Activated T-helper 17 cell treated with anti-CD3 and anti-CD28 coated beads, Interleukin-2, amount 50 U/mL, for 72 hours (primary cell): ENCODE measurements at regions not wholly inside any gene's neighbourhood (a gene's known extent, or its start where the extent isn't known, plus 50 kb on each side); places are given as distances from the start of the nearest gene placed in this dataset.

Experiments used
- ATAC-seq: fragments of 150-1000 bp; cut with Tn5 transposase; replicated peaks from 2 replicates; pipeline ENCODE4 v1.10.0; 2021; ENCODE audit warnings: mild to moderate bottlenecking, moderate library complexity
- H3K27ac Mint-ChIP-seq: one replicate; pipeline ENCODE4 v1.8.0; 2022; ENCODE audit warnings: mixed read lengths
- H3K27me3 Mint-ChIP-seq: one replicate; pipeline ENCODE4 v1.8.0; 2022; ENCODE audit warnings: mixed read lengths
- H3K36me3 Mint-ChIP-seq: one replicate; pipeline ENCODE4 v1.8.0; 2022; ENCODE audit warnings: low read depth, mild to moderate bottlenecking, mixed read lengths
- H3K4me1 Mint-ChIP-seq: one replicate; pipeline ENCODE4 v1.8.0; 2022; ENCODE audit warnings: mixed read lengths
- H3K4me3 Mint-ChIP-seq: one replicate; pipeline ENCODE4 v1.8.0; 2022; ENCODE audit warnings: mild to moderate bottlenecking, mixed read lengths
- H3K9me3 Mint-ChIP-seq: one replicate; pipeline ENCODE4 v1.8.0; 2022; ENCODE audit warnings: mixed read lengths

GRCh38 chr11:8779732-8780131, 97.1 kb downstream of the RPL27A start:
- no peak overlapping the region for H3K4me3 Mint-ChIP-seq
- no peaks in the 10 kb centered on the region for H3K36me3 Mint-ChIP-seq
- H3K4me1 Mint-ChIP-seq = no peaks in the 10 kb centered on the region
- ATAC-seq = no peak
- peaks cover 22% of the 10 kb centered on the region for H3K27me3 Mint-ChIP-seq
- H3K9me3 Mint-ChIP-seq = no peaks in the 10 kb centered on the region
- no peak overlapping the region for H3K27ac Mint-ChIP-seq

- Mint-ChIP-seq H3K36me3 (no peaks in the 10 kb centered on the region), H3K4me3 (no peak overlapping the region), H3K4me1 (no peaks in the 10 kb centered on the region), H3K27me3 (peaks cover 21% of the 10 kb centered on the region), H3K27ac (no peak overlapping the region), H3K9me3 (no peaks in the 10 kb centered on the region)
- no peak for ATAC-seq
Measured at GRCh38 chr11:8784954-8785353, 102.4 kb downstream of the RPL27A start.

- Mint-ChIP-seq H3K27ac (no peak overlapping the region), H3K27me3 (peaks cover 16% of the 10 kb centered on the region), H3K36me3 (no peaks in the 10 kb centered on the region), H3K4me1 (no peaks in the 10 kb centered on the region), H3K4me3 (no peak overlapping the region), H3K9me3 (no peaks in the 10 kb centered on the region)
- ATAC-seq = no peak
Measured at GRCh38 chr11:8785457-8785856, 102.9 kb downstream of the RPL27A start.

GRCh38 chr11:8785998-8786397, 103.4 kb downstream of the RPL27A start:
- Mint-ChIP-seq H3K4me1 (no peaks in the 10 kb centered on the region), H3K36me3 (no peaks in the 10 kb centered on the region), H3K27me3 (peaks cover 11% of the 10 kb centered on the region), H3K27ac (no peak overlapping the region), H3K4me3 (no peak overlapping the region), H3K9me3 (no peaks in the 10 kb centered on the region)
- ATAC-seq = no peak

GRCh38 chr11:8786933-8787332, 104.3 kb downstream of the RPL27A start:
- H3K27me3 Mint-ChIP-seq = peaks cover 4% of the 10 kb centered on the region
- no peak for ATAC-seq
- no peaks in the 10 kb centered on the region for H3K36me3 Mint-ChIP-seq
- H3K9me3 Mint-ChIP-seq = no peaks in the 10 kb centered on the region
- no peak overlapping the region for H3K4me3 Mint-ChIP-seq
- no peaks in the 10 kb centered on the region for H3K4me1 Mint-ChIP-seq
- H3K27ac Mint-ChIP-seq = no peak overlapping the region

GRCh38 chr11:8787372-8787771, 104.8 kb downstream of the RPL27A start:
- no peaks in the 10 kb centered on the region for H3K9me3 Mint-ChIP-seq
- no peaks in the 10 kb centered on the region for H3K4me1 Mint-ChIP-seq
- ATAC-seq = no peak
- peaks cover 4% of the 10 kb centered on the region for H3K27me3 Mint-ChIP-seq
- no peak overlapping the region for H3K4me3 Mint-ChIP-seq
- no peaks in the 10 kb centered on the region for H3K36me3 Mint-ChIP-seq
- no peak overlapping the region for H3K27ac Mint-ChIP-seq

- H3K27me3 Mint-ChIP-seq = peaks cover 2% of the 10 kb centered on the region
- H3K27ac Mint-ChIP-seq = no peak overlapping the region
- no peaks in the 10 kb centered on the region for H3K9me3 Mint-ChIP-seq
- no peaks in the 10 kb centered on the region for H3K36me3 Mint-ChIP-seq
- no peak overlapping the region for H3K4me3 Mint-ChIP-seq
- H3K4me1 Mint-ChIP-seq = no peaks in the 10 kb centered on the region
- ATAC-seq = no peak
Measured at GRCh38 chr11:8788616-8789015, 106.0 kb downstream of the RPL27A start.

GRCh38 chr11:8789864-8790263, 107.3 kb downstream of the RPL27A start:
- H3K27me3 Mint-ChIP-seq = no peaks in the 10 kb centered on the region
- no peaks in the 10 kb centered on the region for H3K9me3 Mint-ChIP-seq
- H3K4me1 Mint-ChIP-seq = no peaks in the 10 kb centered on the region
- H3K4me3 Mint-ChIP-seq = no peak overlapping the region
- ATAC-seq = no peak
- no peaks in the 10 kb centered on the region for H3K36me3 Mint-ChIP-seq
- no peak overlapping the region for H3K27ac Mint-ChIP-seq

GRCh38 chr11:8790968-8791367, 108.4 kb downstream of the RPL27A start:
- ATAC-seq = no peak
- no peaks in the 10 kb centered on the region for H3K4me1 Mint-ChIP-seq
- no peak overlapping the region for H3K4me3 Mint-ChIP-seq
- H3K27ac Mint-ChIP-seq = no peak overlapping the region
- no peaks in the 10 kb centered on the region for H3K9me3 Mint-ChIP-seq
- no peaks in the 10 kb centered on the region for H3K27me3 Mint-ChIP-seq
- no peaks in the 10 kb centered on the region for H3K36me3 Mint-ChIP-seq

- peaks cover 2% of the 10 kb centered on the region for H3K27me3 Mint-ChIP-seq
- ATAC-seq = no peak
- H3K4me3 Mint-ChIP-seq = no peak overlapping the region
- H3K9me3 Mint-ChIP-seq = no peaks in the 10 kb centered on the region
- H3K4me1 Mint-ChIP-seq = no peaks in the 10 kb centered on the region
- H3K27ac Mint-ChIP-seq = no peak overlapping the region
- H3K36me3 Mint-ChIP-seq = no peaks in the 10 kb centered on the region
Measured at GRCh38 chr11:8792710-8793109, 110.1 kb downstream of the RPL27A start.

GRCh38 chr11:8793114-8793777, 110.7 kb downstream of the RPL27A start:
- H3K27me3 Mint-ChIP-seq = peaks cover 7% of the 10 kb centered on the region

GRCh38 chr11:8794126-8794525, 111.5 kb downstream of the RPL27A start:
- Mint-ChIP-seq H3K27ac (no peak overlapping the region), H3K36me3 (no peaks in the 10 kb centered on the region), H3K9me3 (no peaks in the 10 kb centered on the region), H3K4me3 (no peak overlapping the region), H3K4me1 (no peaks in the 10 kb centered on the region), H3K27me3 (peaks cover 7% of the 10 kb centered on the region)
- no peak for ATAC-seq

More at GRCh38 chr11:8793114-8793777, 110.7 kb downstream of the RPL27A start:
- H3K27ac Mint-ChIP-seq = no peak overlapping the region
- no peak for ATAC-seq
- no peaks in the 10 kb centered on the region for H3K36me3 Mint-ChIP-seq
- no peaks in the 10 kb centered on the region for H3K9me3 Mint-ChIP-seq
- H3K4me3 Mint-ChIP-seq = no peak overlapping the region
- no peaks in the 10 kb centered on the region for H3K4me1 Mint-ChIP-seq

- Mint-ChIP-seq H3K36me3 (no peaks in the 10 kb centered on the region), H3K4me1 (no peaks in the 10 kb centered on the region), H3K27me3 (peaks cover 7% of the 10 kb centered on the region), H3K27ac (no peak overlapping the region), H3K4me3 (no peak overlapping the region), H3K9me3 (no peaks in the 10 kb centered on the region)
- no peak for ATAC-seq
Measured at GRCh38 chr11:8794677-8795103, 112.1 kb downstream of the RPL27A start.

GRCh38 chr11:8796941-8797340, 114.0 kb upstream of the AKIP1 start:
- ATAC-seq = no peak
- no peaks in the 10 kb centered on the region for H3K9me3 Mint-ChIP-seq
- no peak overlapping the region for H3K27ac Mint-ChIP-seq
- no peaks in the 10 kb centered on the region for H3K36me3 Mint-ChIP-seq
- peaks cover 7% of the 10 kb centered on the region for H3K27me3 Mint-ChIP-seq
- H3K4me1 Mint-ChIP-seq = no peaks in the 10 kb centered on the region
- no peak overlapping the region for H3K4me3 Mint-ChIP-seq

- no peak for ATAC-seq
- Mint-ChIP-seq H3K36me3 (no peaks in the 10 kb centered on the region), H3K27ac (no peak overlapping the region), H3K4me3 (no peak overlapping the region), H3K9me3 (no peaks in the 10 kb centered on the region), H3K27me3 (peaks cover 7% of the 10 kb centered on the region), H3K4me1 (no peaks in the 10 kb centered on the region)
Measured at GRCh38 chr11:8799273-8799672, 111.7 kb upstream of the AKIP1 start.
